Ectodermal cell (in vitro differentiated cells): ENCODE measurements at regions not wholly inside any gene's neighbourhood (a gene's known extent, or its start where the extent isn't known, plus 50 kb on each side); places are given as distances from the start of the nearest gene placed in this dataset.
"Not testable (repeated sequence)": the region's sequence is repeated elsewhere in the genome, so short reads cannot be mapped to it uniquely, and the experiment has no call there.

Experiments
- H3K27ac ChIP-seq: 2 replicates; pipeline ENCODE4 v1.7.0; 2013; ENCODE audit warnings: mild to moderate bottlenecking, low read depth, low read length; ENCODE audit not compliant: insufficient read depth, poor library complexity, severe bottlenecking
- H3K27me3 ChIP-seq: 2 replicates; pipeline ENCODE4 v1.7.0; 2013; ENCODE audit warnings: mild to moderate bottlenecking, low read length; ENCODE audit not compliant: insufficient read depth, control insufficient read depth, poor library complexity, severe bottlenecking
- H3K36me3 ChIP-seq: one replicate; pipeline ENCODE4 v1.7.0; 2013; ENCODE audit warnings: low read length; ENCODE audit not compliant: control insufficient read depth, insufficient read depth
- H3K4me1 ChIP-seq: one replicate; pipeline ENCODE4 v1.7.0; 2013; ENCODE audit warnings: low read length; ENCODE audit not compliant: control insufficient read depth, insufficient read depth
- H3K4me3 ChIP-seq: 2 replicates; pipeline ENCODE4 v1.7.0; 2013; ENCODE audit warnings: low read depth, low read length, control low read depth; ENCODE audit not compliant: insufficient read depth
- H3K9me3 ChIP-seq: 2 replicates; pipeline ENCODE4 v1.7.0; 2013; ENCODE audit warnings: mild to moderate bottlenecking, low read length, moderate library complexity; ENCODE audit not compliant: control insufficient read depth
- WGBS, 2 experiments: methylation state at CpG; one replicate each; pipeline ENCODE4 v1.1.7; 2013; ENCODE audit warnings: missing lambda C conversion rate in 2 of 2; 5-methylcytosine and 5-hydroxymethylcytosine counted together

DNA sequence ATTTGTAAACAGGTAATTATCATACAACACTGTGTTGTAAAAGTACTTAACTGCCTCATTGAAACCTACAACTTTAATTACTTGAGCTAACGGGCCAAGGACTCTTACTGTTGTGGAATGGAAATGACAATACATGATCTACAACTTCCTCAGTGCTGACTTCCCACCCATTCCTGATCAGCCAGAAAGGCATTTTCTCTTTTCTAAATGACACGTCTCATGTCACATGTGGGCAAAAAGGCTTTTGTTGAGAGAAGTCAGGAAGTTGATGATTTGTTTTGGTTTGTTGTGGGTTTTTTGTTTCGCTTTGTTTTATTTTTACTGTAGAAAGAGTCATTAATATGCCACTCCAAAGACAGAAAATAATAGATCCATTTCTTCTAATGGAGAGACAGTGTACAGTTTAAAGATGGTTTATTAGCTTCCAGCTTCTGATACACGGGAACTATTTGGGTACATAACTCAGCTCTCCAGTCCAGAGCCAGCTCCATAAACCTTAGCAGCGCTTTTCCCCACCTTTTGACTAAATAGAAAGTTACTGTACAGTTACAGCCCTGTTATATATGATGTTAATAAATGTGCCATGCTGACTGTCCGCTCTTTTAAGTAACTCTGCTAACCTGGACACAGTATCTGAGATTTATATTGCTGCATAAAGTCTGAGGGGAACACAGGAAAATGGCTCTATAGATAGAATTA, 509.4 kb upstream of the API5 start:
- no peaks in the 10 kb centered on the region for H3K36me3 ChIP-seq
- WGBS, 2 experiments = 86 to 98% methylated on average over 4 to 6 of the region's 6 CpGs
- no peaks in the 10 kb centered on the region for H3K4me1 ChIP-seq
- H3K9me3 ChIP-seq = no peaks in the 10 kb centered on the region
- no peaks in the 10 kb centered on the region for H3K27me3 ChIP-seq
- H3K4me3 ChIP-seq = no peak overlapping the region
- H3K27ac ChIP-seq = no peak overlapping the region

DNA sequence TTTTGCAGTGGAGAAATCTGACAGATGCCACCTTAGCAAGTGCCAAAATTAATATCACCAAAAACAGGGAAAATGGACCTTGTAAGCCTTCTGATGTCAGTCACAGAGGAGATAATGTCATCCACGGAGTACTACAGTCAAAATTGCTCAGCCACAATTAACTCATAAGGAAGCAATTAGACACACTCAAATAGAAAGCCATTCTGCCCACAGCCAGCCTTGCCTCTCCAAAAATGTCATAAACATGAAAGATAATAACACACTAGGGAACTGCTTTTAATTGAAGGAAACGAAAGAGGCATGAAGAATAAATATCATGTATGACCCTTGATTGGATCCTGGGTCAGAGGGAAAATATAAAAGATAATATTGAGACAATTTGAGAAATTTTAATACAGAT, 505.6 kb upstream of the API5 start:
- 76 to 85% methylated on average over 2 of the region's 2 CpGs for WGBS, 2 experiments
- no peaks in the 10 kb centered on the region for H3K36me3 ChIP-seq
- no peak overlapping the region for H3K27ac ChIP-seq
- H3K27me3 ChIP-seq = no peaks in the 10 kb centered on the region
- no peak overlapping the region for H3K4me3 ChIP-seq
- no peaks in the 10 kb centered on the region for H3K4me1 ChIP-seq
- no peaks in the 10 kb centered on the region for H3K9me3 ChIP-seq

DNA sequence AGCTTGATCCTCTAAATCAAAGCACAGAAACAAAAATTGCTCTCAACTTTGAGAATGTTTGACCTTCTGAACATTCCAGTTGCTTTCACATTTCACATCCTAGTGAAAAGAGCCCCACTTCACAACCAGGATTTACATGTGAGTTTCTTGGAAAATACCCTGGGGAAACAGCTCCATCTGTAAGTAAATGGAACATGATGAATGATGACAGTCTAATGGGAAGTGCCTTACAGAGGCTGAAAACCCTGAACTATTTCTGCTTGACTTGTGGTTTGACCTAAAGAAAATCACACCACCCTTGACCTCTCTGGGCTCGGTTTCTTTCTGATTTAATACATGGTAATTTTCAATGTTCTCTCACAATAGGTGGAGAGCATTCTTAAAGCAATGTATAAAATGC, 499.4 kb upstream of the API5 start:
- H3K4me1 ChIP-seq = no peaks in the 10 kb centered on the region
- H3K4me3 ChIP-seq = no peak overlapping the region
- H3K27ac ChIP-seq = no peak overlapping the region
- H3K9me3 ChIP-seq = no peaks in the 10 kb centered on the region
- no peaks in the 10 kb centered on the region for H3K27me3 ChIP-seq
- WGBS, 2 experiments = 92% methylated on average over 1 of the region's 1 CpG; no CpG with 5 or more reads in 1 of the 2 experiments
- no peaks in the 10 kb centered on the region for H3K36me3 ChIP-seq

DNA sequence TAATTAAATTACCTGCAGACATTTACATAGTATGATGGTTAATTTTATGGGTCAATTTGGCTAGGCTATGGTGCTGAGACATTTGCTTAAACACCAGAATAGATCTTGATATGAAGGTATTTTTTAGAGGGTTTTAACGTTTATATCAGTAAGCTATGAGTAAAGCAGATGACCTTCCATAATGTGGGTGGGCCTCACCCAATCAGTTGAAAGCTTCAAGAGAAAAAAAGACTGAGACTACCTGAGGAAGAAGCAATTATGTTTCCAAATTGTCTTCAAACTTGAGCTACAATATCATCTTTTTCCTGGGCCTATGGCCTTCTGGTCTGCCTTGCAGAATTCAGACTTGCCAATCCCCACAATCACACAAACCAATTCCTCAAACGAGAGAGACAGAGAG, 498.8 kb upstream of the API5 start:
- Histone ChIP-seq H3K27ac (no peak overlapping the region), H3K27me3 (no peaks in the 10 kb centered on the region), H3K4me3 (no peak overlapping the region)

DNA sequence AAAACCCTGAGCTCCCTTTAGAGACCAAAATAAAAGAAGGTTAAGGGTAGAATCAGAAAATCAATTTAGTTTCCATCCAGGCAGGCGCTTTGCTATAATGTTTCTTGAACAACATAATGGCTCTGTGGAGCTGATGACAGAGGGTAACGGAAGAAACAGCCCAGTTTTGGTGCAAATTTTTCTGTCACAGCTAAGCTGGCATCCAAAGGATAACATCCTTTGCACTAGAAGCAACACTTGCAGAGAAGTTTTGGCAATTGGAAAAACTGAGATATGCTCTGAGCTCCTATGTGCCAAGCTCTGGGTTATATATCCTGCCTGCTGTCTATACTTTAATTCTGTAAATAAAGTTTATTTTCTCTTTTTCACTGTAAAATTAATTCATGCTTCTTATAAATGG, 495.3 kb upstream of the API5 start:
- no peaks in the 10 kb centered on the region for H3K4me1 ChIP-seq
- no peak overlapping the region for H3K27ac ChIP-seq
- H3K36me3 ChIP-seq = no peaks in the 10 kb centered on the region
- no peak overlapping the region for H3K4me3 ChIP-seq
- 88 to 91% methylated on average over 2 of the region's 2 CpGs for WGBS, 2 experiments
- H3K27me3 ChIP-seq = no peaks in the 10 kb centered on the region
- H3K9me3 ChIP-seq = no peaks in the 10 kb centered on the region

More for the DNA sequence above, 498.8 kb upstream of the API5 start:
- Histone ChIP-seq H3K36me3 (no peaks in the 10 kb centered on the region), H3K9me3 (no peaks in the 10 kb centered on the region), H3K4me1 (no peaks in the 10 kb centered on the region)
- WGBS, 2 experiments = 74 to 90% methylated on average over 1 to 2 of the region's 2 CpGs

DNA sequence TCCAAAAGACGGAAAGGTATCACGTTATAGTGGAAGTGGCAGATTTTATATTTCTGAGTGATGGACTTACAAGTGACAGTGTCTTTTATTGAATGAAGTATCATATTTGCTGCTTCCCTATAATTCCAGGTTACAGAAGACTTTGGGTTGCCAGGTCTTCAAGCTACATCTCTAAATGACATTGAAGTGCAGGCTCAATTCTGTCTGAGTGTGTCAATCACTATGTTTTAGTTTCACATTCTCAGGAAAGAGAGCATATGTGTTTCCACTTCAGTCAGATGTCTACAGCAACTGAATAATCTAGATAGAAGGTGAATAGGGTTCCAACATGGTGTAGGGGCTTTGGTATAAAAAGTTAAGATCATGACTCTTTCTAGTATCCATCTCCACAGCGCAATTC, 492.7 kb upstream of the API5 start:
- 96 to 97% methylated on average over 3 of the region's 3 CpGs for WGBS, 2 experiments
- Histone ChIP-seq H3K36me3 (no peaks in the 10 kb centered on the region), H3K27me3 (no peaks in the 10 kb centered on the region), H3K4me1 (no peaks in the 10 kb centered on the region), H3K4me3 (no peak overlapping the region), H3K27ac (no peak overlapping the region), H3K9me3 (no peaks in the 10 kb centered on the region)

DNA sequence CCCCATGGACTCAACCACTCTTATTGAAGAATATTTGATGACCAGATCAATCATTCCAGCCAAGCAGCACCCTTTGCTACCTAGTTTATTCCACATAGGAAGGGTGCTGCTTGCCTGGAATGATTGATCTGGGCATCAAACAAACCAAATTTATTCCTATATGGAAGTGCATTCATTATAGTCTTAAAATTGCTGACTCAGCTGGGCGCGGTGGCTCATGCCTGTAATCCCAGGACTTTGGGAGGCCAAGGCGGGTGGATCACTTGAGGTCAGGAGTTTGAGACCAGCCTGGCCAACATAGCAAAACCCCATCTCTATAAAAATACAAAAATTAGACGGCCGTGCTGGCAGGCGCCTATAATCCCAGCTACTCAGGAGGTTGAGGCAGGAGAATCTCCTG, 489.6 kb upstream of the API5 start:
- H3K27ac ChIP-seq, H3K36me3 ChIP-seq, H3K9me3 ChIP-seq, H3K27me3 ChIP-seq, H3K4me1 ChIP-seq, H3K4me3 ChIP-seq: not testable (repeated sequence)
- 88 to 90% methylated on average over 6 of the region's 6 CpGs for WGBS, 2 experiments

DNA sequence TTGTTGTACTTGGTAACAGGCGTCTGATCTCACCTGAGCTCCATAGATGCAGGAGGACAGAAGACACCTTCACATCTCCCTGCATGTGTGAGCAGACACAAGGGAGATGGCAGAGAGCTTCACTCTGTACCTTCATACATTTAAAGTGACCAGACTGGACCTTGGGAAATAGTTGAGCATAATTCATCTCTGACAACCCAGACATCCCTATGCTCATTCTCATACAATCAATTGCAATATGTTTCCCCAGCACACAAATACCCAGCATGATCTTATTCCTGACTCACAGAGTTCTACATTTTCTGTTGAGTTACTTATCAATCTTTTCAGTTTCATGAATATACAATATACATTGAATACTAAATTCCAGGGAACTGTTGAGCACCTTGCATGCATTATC, 488.2 kb upstream of the API5 start:
- no peak overlapping the region for H3K4me3 ChIP-seq
- no peaks in the 10 kb centered on the region for H3K36me3 ChIP-seq
- no peaks in the 10 kb centered on the region for H3K4me1 ChIP-seq
- 85 to 100% methylated on average over 1 of the region's 1 CpG for WGBS, 2 experiments
- H3K9me3 ChIP-seq = no peaks in the 10 kb centered on the region
- no peaks in the 10 kb centered on the region for H3K27me3 ChIP-seq
- H3K27ac ChIP-seq = no peak overlapping the region

DNA sequence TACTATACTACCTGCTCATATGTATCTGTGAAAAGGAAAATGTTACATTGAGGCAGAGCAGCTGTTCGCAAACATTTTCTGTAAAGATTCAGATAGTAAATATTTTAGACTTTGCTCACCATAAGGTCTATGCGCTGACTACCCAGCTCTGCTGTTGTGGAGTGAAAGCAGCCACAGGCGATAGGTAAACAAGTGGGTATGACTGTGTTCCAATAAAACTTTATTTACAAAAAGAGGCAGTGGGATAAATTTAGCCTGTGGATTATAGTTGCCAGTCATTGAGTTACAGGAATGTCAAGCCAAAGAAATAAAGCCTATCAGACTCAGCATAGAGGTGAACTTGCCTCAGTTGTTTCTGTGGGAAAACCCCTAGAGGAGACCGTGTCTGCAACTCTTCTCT, 487.7 kb upstream of the API5 start:
- no peaks in the 10 kb centered on the region for H3K36me3 ChIP-seq
- no peaks in the 10 kb centered on the region for H3K27me3 ChIP-seq
- H3K27ac ChIP-seq = no peak overlapping the region
- H3K4me3 ChIP-seq = no peak overlapping the region
- WGBS, 2 experiments = 93 to 94% methylated on average over 4 of the region's 4 CpGs
- no peaks in the 10 kb centered on the region for H3K9me3 ChIP-seq
- no peaks in the 10 kb centered on the region for H3K4me1 ChIP-seq

DNA sequence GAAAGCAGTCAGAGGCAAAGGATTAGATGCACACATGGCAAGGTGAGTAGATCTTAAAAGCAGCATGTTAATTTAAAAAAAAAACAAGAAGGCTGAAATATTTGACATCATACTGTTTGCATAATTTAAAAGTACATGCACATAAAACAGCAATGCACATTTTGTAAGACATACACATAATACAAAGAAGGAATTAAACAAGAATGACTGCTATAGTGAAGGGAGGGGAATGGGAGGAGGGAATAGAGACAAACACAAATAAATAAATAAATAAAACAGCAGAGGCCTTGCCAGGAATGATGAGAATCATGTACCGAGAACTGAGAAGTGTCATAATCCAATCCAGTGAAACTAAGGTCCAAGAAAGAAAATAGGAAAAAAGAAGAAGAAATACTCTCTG, 486.2 kb upstream of the API5 start:
- Histone ChIP-seq H3K36me3 (no peaks in the 10 kb centered on the region), H3K4me1 (no peaks in the 10 kb centered on the region), H3K27me3 (no peaks in the 10 kb centered on the region), H3K9me3 (no peaks in the 10 kb centered on the region), H3K27ac (no peak overlapping the region), H3K4me3 (no peak overlapping the region)
- 90% methylated on average over 1 of the region's 1 CpG; no CpG with 5 or more reads in 1 of the 2 experiments for WGBS, 2 experiments

DNA sequence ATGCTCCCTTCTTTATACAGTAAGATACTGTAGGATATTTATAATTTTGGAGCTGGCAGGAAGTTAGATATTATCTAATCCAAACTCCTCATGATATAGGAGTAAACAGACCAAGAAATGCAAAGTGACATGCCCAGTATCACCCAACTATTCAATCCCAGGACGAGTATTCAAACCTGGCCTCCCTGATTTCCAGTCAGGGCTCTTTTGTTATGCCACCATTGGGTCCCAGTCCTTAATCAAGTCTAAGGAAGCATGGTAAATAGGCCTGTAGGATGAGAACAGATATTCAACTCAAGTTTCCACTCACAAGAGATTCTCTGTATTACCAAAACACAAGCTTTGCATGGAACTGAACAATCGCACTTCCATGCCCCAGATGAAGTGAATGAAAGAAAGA, 484.0 kb upstream of the API5 start:
- Histone ChIP-seq H3K27ac (no peak overlapping the region), H3K9me3 (no peaks in the 10 kb centered on the region), H3K36me3 (no peaks in the 10 kb centered on the region), H3K27me3 (no peaks in the 10 kb centered on the region), H3K4me3 (no peak overlapping the region), H3K4me1 (no peaks in the 10 kb centered on the region)
- 70 to 71% methylated on average over 2 of the region's 2 CpGs for WGBS, 2 experiments
